Right ventricle myocardium superior (tissue), 1 donor: ENCODE measurements at regions not wholly inside any gene's neighbourhood (a gene's known extent, or its start where the extent isn't known, plus 50 kb on each side); places are given as distances from the start of the nearest gene placed in this dataset.
A peak's percentile ranks its signal among the peaks of the same experiment; 100 is the strongest.
"Not testable (repeated sequence)": the region's sequence is repeated elsewhere in the genome, so short reads cannot be mapped to it uniquely, and the experiment has no call there.

Experiments used
- ATAC-seq: fragments of 200-7000 bp; cut with Tn5 transposase; one replicate; pipeline ENCODE4 v1.9.1; 2020; ENCODE audit warnings: mild to moderate bottlenecking; ENCODE audit not compliant: poor library complexity
- DNase-seq: peaks from one replicate; pipeline ENCODE4 v3.0.0-alpha.2; 2020
- intact Hi-C: fragments of 100-400 bp; cut with DNase I; formaldehyde crosslinking; loops from one replicate; pipeline ENCODE4 v1.11.2; 2022
- donor health status: DM: no; HTN: yes; CAD: no; lungs with severe emphysema.

DNA sequence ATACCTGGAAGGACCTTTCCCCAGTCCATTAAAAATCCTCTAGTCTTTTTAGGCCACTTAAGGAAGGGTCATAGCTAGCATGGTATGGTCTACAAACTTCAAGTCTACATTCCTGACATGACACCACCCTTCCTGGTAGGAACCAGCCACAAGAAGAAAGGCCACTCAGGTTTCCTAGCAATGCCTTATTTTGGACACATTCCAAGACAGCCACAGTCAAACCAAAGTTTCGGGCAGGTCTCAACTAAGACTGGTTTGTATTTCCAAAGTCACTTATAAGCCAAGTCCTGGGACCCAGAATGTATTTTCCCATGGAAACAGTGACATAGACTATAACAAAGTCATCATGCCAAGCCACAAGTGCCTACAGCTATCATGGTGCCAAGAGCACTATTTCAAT, 50.6 kb upstream of the SLC44A3 start:
- no peak for DNase-seq
- intact Hi-C loops, result no loop called here
- ATAC-seq, result no peak

DNA sequence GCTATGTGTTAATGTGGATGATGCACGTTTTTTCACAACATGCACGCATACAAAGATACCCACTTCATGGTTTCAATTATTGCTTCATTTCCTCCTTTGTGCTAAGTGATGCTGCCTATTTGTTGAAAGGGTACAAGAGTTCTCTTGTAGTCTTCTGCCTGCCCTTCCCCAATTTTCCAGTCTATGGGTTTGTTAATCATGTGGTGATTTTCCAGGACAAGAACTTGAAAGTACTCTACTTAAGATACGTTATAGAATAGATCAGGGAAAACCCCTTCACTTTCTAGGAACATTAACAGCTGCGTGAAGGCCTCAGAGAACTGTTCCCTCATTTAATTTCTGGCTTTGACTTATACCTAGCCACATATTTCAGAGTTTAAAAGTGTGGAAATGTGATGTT, 52.1 kb upstream of the SLC44A3 start:
- intact Hi-C loops, result no loop called here
- no peak for DNase-seq
- ATAC-seq, result no peak

DNA sequence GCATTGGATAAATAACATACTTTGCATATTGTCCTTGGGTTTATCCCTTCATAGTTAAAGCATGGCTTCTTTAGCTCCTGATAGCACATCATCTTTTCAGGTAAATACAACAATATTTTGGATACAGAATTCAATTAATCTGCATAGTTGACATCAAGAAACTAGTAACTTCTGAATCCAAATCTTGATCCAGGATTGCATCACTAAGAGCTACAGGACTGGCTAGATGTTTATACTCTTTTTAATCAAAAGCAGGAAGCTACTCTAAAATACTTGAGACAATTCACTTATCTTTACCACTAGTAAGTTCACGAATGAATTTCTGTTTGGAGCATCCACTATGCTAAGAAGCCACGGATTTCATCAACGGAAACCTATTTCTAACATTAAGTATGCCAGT, 54.2 kb upstream of the SLC44A3 start:
- intact Hi-C loops, result no loop called here
- ATAC-seq (no peak), DNase-seq (no peak)

DNA sequence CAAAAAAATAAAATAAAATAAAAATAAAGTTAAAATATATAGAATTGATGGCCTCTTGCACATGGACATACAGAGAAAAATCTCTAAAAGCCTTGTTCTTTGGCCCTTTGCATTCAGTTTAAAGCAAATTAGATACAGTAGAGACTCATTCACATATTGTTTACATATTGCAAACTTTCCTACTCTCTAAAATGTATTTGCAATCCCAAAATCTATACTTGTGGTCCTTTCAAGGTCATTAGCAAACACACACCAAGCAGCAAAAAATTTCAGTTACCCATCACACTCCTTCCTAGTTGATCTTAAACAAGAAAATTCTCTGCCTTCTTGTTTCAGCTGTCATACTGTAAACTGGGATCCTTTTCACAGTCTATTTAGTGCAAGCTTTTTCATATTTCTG, 61.0 kb upstream of the SLC44A3 start:
- ATAC-seq, result no peak
- intact Hi-C loops, result no loop called here
- DNase-seq, result no peak

GRCh38 chr1:94757931-94758330, 62.2 kb upstream of the SLC44A3 start:
- DNase-seq (peak; percentile 73), ATAC-seq (peak; percentile 48)
- intact Hi-C loops, result no loop called here

DNA sequence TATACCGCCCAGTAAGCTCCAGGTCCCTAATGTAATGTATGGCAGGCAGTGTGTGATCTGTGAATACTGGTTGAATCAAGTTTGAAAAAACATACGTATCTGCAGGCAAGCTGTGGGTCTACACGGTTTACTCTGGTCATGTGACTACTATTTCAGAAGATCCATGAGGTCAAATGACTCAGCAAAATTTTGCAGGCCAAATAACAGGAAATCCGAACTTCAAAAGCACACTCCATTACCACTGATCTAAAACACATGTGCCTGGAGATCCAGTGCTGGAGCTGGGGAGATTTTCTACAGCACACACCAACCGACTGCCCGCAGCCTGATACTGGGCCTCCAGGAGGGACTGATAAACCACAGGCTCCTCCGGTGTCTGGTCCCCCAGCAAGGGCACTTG, 64.5 kb upstream of the SLC44A3 start:
- DNase-seq (no peak), ATAC-seq (peak; percentile 8)
- intact Hi-C loops, result no loop called here

DNA sequence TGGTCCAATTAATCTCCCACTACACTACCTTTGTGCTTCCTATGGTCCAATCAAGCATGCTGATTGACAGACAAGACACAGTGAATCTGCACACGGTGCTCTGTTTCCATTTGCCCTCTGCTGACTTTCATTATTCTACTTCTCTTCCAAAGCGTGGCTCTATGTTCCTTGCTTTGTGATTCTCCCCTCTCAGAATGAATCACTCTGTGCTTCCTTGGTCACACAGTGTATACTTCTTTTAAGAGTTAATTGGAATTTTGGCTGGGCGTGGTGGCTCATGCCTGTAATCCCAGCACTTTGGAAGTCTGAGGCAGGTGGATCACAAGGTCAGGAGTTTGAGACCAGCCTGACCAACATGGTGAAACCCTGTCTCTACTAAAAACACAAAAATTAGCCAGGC, 65.1 kb upstream of the SLC44A3 start:
- ATAC-seq, DNase-seq, intact Hi-C loops: not testable (repeated sequence)

GRCh38 chr1:94754570-94754969, 65.6 kb upstream of the SLC44A3 start:
- intact Hi-C loops, result no loop called here
- DNase-seq (no peak), ATAC-seq (peak; percentile 32)

- intact Hi-C loops, result no loop called here
- no peak for ATAC-seq
- DNase-seq, result no peak
Measured at GRCh38 chr1:94754095-94754494, 66.1 kb upstream of the SLC44A3 start.

DNA sequence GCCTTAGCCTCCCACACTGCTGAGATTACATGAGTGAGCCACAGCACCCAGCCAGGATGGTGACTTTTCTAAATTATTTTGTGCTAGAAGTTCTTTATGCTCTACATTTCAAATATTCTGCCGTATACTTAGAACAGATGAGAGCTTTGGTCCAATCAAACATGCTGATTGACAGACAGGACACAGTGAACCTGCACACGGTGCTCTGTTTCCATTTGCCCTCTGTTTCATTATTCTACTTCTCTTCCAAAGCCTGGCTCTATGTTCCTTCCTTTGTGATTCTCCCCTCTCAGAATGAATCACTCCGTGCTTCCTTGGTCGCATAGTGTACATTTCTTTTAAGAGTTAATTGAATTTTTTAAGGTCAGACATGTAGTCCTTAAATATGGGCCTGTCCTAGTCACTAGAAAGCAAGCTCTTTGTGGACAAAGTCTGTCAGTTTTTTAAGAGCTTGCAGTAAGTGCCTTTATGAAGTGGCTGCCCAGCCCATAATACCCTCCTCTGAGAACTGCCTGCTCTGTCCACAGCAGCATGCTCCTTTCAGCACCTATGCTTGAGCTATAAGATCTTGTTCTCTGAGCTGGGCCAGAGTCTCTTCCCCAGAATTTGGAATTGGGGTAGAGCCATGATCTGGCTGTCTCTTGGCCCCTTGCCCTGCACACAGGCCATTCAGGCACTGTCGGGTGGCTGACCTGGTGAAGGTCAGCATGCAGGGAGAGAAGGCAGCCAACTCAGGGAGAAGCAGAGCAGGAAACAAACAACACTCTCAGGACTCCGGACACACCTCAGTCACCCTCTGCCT, 66.8 kb upstream of the SLC44A3 start:
- ATAC-seq (peak; percentile 90), DNase-seq (peak; percentile 80)
- intact Hi-C loops, result no loop called here

GRCh38 chr1:94751483-94751882, 68.7 kb upstream of the SLC44A3 start:
- DNase-seq, ATAC-seq, intact Hi-C loops: not testable (repeated sequence)

- intact Hi-C loops, result no loop called here
- ATAC-seq (peak; percentile 75), DNase-seq (peak; percentile 54)
Measured at GRCh38 chr1:94746635-94747525, 73.3 kb upstream of the SLC44A3 start.

DNA sequence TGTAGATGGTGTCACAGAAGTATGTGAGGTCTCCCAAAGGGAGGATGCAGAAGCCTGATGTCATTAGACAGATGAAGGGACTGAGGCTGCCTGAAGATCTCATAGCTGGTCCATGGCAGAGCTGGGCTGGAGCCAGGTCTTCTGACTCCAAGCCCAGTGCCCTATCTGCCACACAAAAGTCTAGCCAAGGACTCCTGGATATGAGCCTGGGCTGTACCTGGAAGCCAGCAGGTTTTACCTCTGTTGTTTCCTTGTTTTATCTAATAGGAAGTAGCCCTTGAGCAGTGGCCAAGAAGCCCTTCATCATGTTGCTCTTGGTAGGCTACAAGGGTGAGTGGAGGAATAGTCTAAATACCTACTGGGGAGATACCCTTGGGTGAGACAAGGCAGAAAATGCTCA, 74.4 kb upstream of the SLC44A3 start:
- DNase-seq (no peak), ATAC-seq (no peak)
- intact Hi-C loops, result no loop called here

DNA sequence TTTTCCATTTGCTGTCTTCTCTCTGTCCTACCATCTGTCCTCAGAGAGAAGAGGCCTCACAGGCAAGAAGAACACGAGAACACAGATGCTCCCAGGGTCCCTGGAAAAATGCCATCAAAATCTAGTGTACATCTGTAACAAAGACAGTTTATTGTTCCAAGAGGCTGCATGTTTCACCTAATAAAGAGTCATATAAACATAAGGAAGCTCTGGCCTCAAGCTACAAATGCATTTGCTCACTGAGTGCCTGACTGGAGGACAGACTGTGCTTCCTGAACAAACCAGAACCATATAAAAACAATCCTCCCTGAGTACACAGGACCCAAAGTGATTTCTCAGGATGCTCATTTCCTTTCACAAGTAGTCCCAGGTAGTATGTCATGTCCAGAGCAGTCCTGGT, 76.3 kb upstream of the SLC44A3 start:
- ATAC-seq, result no peak
- intact Hi-C loops, result no loop called here
- no peak for DNase-seq

DNA sequence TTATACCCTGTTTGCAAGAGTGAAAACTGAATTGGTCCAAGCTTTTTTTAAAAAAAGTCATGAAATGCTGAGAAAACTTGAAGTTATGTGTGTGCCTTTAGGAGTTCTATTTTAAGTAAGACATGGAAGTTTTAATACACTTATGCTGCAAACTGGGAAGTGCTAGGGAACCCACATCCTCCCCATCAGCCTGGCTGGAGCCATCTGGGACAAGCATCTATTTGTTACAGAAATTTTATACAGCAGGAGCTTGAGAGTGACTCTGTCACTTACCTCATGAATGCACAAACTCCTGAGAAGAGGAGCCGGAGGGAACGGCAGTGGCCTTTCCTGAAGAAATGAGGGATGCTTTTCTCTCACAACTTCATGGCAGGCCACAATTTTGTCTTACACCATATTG, 78.2 kb upstream of the SLC44A3 start:
- ATAC-seq, result no peak
- no peak for DNase-seq

GRCh38 chr1:94741510-94741909, 78.6 kb upstream of the SLC44A3 start:
- intact Hi-C loops, result no loop called here
- DNase-seq (no peak), ATAC-seq (peak; percentile 11)

More for the DNA sequence above, 78.2 kb upstream of the SLC44A3 start:
- intact Hi-C loops, result no loop called here

DNA sequence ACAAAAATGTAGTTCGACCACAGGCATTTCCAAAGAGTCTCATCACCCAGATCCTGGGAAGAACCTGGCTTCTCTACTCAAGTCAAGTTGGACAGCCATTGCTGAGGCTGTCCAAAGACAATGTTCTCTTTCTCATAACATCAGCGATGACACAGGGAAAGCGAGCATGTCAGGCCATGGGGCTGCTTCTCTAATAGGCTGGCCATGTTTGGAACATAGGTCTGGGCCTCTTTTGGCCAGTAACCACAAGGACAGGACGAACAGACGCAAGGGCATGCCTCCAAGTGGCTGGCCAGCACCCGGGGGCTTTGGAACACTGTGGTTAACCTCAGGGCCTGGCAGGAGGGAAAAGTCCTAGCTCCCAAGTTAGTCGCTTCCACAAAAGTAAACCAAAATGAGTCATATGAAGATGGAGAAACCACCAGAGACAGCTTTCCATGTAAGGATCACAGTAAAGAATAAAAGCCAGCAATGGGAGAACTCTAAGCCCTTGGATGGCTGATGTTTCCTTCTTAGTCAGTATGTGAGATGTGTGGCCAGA, 80.6 kb upstream of the SLC44A3 start:
- ATAC-seq (no peak), DNase-seq (peak; percentile 58)
- intact Hi-C loops, result no loop called here

DNA sequence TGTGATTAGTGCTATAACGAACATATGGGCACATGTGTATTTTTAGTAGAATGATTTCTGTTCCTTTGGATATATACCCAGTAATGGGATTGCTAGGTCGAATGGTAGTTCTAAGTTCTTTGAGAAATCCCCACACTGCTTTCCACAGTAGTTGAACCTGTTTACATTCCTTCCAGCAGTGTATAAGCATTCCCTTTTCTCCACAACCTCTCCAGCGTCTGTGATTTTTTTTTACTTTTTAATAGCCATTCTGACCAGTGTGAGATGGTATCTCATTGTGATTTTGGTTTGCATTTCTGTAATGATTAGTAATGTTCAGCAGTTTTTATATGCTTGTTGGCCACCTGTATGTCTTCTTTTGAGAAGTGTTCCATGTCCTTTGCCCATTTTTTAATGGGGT, 81.8 kb upstream of the SLC44A3 start:
- DNase-seq (no peak), ATAC-seq (no peak)
- intact Hi-C loops, result no loop called here

- peak; percentile 27 for ATAC-seq
- DNase-seq, result no peak
- intact Hi-C loops, result no loop called here
Measured at GRCh38 chr1:94737124-94737998, 82.8 kb upstream of the SLC44A3 start.
